ENCODE measurements at regions not wholly inside any gene's neighbourhood (a gene's known extent, or its start where the extent isn't known, plus 50 kb on each side); places are given as distances from the start of the nearest gene placed in this dataset.
A peak's percentile ranks its signal among the peaks of the same experiment; 100 is the strongest.
"Not testable (repeated sequence)": the region's sequence is repeated elsewhere in the genome, so short reads cannot be mapped to it uniquely, and the experiment has no call there.

- TF ChIP-seq, protein P1, sequence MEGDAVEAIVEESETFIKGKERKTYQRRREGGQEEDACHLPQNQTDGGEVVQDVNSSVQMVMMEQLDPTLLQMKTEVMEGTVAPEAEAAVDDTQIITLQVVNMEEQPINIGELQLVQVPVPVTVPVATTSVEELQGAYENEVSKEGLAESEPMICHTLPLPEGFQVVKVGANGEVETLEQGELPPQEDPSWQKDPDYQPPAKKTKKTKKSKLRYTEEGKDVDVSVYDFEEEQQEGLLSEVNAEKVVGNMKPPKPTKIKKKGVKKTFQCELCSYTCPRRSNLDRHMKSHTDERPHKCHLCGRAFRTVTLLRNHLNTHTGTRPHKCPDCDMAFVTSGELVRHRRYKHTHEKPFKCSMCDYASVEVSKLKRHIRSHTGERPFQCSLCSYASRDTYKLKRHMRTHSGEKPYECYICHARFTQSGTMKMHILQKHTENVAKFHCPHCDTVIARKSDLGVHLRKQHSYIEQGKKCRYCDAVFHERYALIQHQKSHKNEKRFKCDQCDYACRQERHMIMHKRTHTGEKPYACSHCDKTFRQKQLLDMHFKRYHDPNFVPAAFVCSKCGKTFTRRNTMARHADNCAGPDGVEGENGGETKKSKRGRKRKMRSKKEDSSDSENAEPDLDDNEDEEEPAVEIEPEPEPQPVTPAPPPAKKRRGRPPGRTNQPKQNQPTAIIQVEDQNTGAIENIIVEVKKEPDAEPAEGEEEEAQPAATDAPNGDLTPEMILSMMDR (IDR thresholded peaks at IDR 0.05): peak; percentile 58
- H3K27ac ChIP-seq: not testable (repeated sequence)
Observed at GRCh38 chr9:42470577-42470976, 287.1 kb downstream of the SPATA31A6 start.

DNA sequence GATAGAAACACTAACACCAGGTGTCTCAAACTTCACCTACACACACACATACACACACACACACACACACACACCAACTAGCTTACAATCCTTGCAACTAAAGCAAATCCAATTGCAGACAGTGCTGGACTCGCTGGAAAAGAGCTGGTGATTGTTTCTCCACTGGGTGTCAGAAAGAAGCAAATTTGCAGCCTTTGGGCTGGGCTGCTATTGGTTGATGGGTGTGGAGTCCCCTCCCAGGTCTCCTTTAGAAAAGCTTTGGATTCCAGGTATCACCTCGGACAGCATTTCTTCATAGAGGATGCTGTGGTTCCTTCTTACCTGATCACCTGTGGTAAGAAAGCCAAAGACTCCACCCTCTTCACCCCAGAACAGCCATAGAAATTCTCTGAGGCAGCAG, 307.5 kb downstream of the SPATA31A6 start:
- H3K27ac ChIP-seq: not testable (repeated sequence)

- H3K27ac ChIP-seq: not testable (repeated sequence)
Observed at GRCh38 chr9:42502620-42503264, 319.3 kb downstream of the SPATA31A6 start.

- not testable (repeated sequence) for H3K27ac ChIP-seq
Observed at GRCh38 chr9:42508111-42508510, 324.7 kb downstream of the SPATA31A6 start.

- not testable (repeated sequence) for H3K27ac ChIP-seq
Observed at GRCh38 chr9:42513535-42513934, 330.1 kb downstream of the SPATA31A6 start.

DNA sequence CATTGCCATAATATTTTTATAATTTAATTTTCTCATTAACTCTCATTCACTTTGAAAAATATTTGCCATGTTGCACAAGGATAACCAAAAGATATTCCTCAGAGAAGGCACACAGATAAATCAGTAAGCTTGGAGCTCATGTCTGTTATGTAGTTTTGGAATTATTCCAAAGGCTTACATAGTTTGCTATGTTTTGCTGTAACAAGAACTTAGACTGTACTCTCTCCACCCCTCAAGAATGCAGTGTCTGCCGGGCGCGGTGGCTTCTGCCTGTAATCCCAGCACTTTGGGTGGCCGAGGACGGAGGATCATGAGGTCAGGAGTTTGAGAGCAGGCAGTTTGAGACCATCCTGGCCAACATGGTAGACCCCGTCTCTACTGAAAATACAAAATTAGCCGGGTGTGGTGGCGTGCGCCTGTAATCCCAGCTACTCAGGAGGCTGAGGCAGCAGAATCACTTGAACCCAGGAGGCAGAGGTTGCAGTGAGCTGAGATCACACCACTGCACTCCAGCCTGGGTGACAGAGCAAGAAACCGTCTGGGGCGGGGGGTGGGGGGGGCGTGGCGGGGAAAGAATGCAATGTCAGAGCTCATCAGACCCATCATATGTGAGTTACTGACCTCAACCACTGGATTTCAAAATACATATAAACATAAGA, 351.0 kb downstream of the SPATA31A6 start:
- not testable (repeated sequence) for H3K27ac ChIP-seq

DNA sequence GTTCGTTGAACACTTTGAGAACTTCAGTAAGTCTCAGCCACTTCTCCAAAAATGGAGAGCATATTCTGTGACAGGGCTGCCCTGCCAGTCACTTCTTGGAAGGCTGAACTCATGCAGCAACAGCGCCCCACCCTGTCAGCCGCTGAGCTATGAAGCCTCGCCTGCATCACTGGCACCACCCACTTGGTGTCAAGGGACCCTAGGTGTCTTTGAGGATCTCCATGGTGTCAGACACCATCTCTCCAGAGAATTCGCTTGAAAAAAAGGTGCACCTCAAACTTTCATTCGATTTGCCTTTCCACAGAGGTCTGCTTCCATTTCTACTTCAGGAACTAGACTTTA, 351.5 kb downstream of the SPATA31A6 start:
- not testable (repeated sequence) for H3K27ac ChIP-seq
- TF ChIP-seq, protein P1 (IDR thresholded peaks at IDR 0.05): peak; percentile 38

DNA sequence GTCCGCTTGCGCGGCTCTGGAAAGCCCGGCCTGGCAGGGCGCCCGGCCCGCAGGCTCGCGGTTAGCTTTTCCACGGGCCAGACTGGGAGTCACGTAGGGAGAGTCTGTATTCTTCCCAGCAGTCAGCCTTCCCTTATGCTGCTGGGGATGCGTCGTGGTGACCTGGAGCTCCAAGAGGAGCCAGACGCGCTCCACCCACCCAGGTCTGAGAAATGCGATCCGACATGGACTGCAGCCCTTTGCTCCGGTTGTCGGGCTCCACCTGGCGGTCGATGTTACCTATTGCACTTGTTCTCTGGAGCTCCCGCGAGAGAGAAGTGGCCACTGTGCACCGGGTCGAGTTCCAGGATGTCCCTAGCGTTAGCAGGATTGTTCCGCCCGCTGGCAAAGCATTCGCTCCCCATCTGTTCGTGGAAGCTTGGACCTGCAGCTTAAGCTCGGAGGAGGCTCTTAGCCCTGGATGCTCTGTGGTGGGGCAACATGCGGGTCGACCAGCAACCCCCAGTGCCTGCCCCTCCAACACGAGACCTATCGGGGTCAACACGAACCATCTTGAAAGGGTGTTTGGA, 367.4 kb downstream of the SPATA31A6 start:
- H3K27ac ChIP-seq: not testable (repeated sequence)

DNA sequence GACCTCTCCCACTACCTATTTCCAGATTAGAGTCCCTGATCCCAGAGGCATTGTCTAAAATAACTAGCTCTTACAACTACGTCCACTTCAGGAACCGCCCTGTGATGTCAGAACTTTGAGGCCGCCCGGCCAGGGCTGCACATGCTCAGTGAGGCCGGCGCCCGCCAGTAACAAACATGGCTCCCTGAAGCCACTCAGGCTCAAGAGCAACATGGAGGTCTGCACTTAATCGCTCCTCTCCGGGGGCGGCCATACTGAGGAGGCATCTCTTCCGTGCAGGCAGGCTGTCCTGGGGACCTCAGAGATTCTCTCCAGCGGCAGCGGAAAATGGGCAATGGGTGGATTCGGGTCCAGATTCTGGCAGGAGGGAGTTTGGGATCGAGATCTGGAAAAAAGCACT, 385.1 kb downstream of the SPATA31A6 start:
- not testable (repeated sequence) for H3K27ac ChIP-seq

DNA sequence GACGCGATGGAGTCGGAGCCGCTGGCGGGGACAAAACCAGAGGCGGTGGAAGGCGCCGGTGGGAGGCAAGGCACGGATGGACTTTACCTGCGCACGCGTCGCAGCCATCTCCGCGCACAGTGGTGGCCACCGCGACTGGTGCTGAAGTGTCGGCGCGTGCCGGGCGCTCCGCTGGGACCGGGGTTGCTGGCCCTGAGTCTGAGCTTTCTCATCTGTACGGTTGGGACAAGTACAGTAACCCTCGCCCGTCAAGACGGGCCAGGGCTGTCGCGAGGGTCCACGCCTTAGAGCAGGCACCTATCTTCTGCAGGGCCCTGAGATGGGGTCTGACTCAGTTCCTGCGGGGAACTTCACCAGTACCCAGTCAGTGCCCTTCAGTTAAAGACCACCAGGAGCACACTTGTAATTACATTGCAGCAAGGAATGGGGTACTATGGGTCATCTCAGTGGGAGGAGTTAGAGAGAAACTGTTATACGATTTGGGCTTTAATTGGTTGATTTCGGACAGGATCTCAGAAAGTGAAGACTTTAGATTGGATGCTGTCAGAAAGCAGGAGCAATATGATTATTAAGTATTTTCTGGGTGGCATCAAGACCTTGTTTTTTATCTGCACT, 385.6 kb downstream of the SPATA31A6 start:
- not testable (repeated sequence) for H3K27ac ChIP-seq

GRCh38 chr9:42577851-42578250, 394.4 kb downstream of the SPATA31A6 start:
- H3K27ac ChIP-seq: not testable (repeated sequence)

All from 22Rv1 (cell line).